ENCODE measurements at regions not wholly inside any gene's neighbourhood (a gene's known extent, or its start where the extent isn't known, plus 50 kb on each side); places are given as distances from the start of the nearest gene placed in this dataset.

DNA sequence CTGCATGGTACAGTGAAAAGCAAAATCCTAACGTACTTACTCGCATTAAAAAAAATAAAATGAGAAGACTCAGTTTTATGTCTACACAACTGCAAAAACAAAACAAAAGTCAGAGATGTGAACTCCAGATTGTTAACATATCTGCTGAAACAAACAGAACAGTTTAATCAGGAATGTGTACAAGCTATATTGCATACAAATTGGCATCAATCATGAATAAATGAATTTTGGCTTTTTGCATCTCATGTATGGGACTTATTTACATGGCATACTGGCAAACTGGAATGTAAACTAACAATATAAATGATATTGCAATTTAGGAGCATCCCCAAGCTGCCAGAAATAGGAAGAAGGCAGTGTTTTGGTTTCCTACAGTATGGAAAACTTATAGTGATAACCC is 79.6 kb upstream of the NSMCE3 start:
- Histone ChIP-seq H2BK12ac (ENCODE audit: low read depth, low read length) (no peak overlapping the region), H4K20me1 (replicated peaks in 1 of 2; ENCODE audit: control insufficient read depth in 1 of 2, insufficient read depth in 2 of 2, low read length in 2 of 2) (no peaks in the 10 kb centered on the region), H2AFZ (ENCODE audit: low read length) (no peak overlapping the region), H3K9me3 (ENCODE audit: insufficient read depth in 2 of 2, low read depth in 1 of 2, low read length in 1 of 2) (no peaks in the 10 kb centered on the region), H3K27me3 (replicated peaks in 1 of 4; ENCODE audit: control insufficient read depth in 3 of 4, extremely low read depth in 1 of 4, insufficient read depth in 3 of 4, low read length in 3 of 4) (peaks cover 0 to 2% (median 0%) of the 10 kb centered on the region in 4 experiments; a peak in 1 of 7 replicates), H3K4me3 (ENCODE audit: extremely low read depth in 1 of 4, insufficient read depth in 2 of 4, low read depth in 3 of 4, low read length in 4 of 4) (no peak overlapping the region), H3K14ac (ENCODE audit: insufficient read length) (no peak overlapping the region), H2AK5ac (ENCODE audit: low read depth, low read length) (no peak overlapping the region), H4K91ac (replicated peaks; ENCODE audit: insufficient read length, low read length) (no peak overlapping the region), H2BK15ac (ENCODE audit: low read length) (no peak overlapping the region), H3K27ac (ENCODE audit: low read depth, low read length) (no peak overlapping the region), H2BK20ac (ENCODE audit: low read length) (no peak overlapping the region), H3K9ac (replicated peaks in 1 of 4; ENCODE audit: extremely low read depth in 1 of 4, low read depth in 3 of 4, low read length in 3 of 4) (no peak overlapping the region), H4K5ac (ENCODE audit: insufficient read length, low read depth, low read length) (no peak overlapping the region), H3K79me1 (ENCODE audit: low read depth, low read length) (no peaks in the 10 kb centered on the region), H3K18ac (ENCODE audit: extremely low read depth, low read length) (no peak overlapping the region), H3K23me2 (ENCODE audit: low read depth, low read length) (no peaks in the 10 kb centered on the region), H3K56ac (replicated peaks; ENCODE audit: insufficient read length, low read depth, low read length) (no peak overlapping the region), H3K4me1 (replicated peaks in 1 of 4; ENCODE audit: control insufficient read depth in 3 of 4, insufficient read depth in 4 of 4, low read length in 3 of 4) (peaks cover 13 to 23% (median 18%) of the 10 kb centered on the region in 4 experiments), H2BK5ac (ENCODE audit: low read depth, low read length) (no peak overlapping the region), H3K23ac (ENCODE audit: insufficient read length) (no peak overlapping the region), H3K79me2 (ENCODE audit: control insufficient read depth in 1 of 2, insufficient read depth in 2 of 2, low read length in 2 of 2) (no peaks in the 10 kb centered on the region), H2BK120ac (replicated peaks; ENCODE audit: low read depth, low read length) (no peak overlapping the region), H3K4ac (replicated peaks; ENCODE audit: insufficient read length, low read depth, low read length) (no peak overlapping the region), H3K4me2 (ENCODE audit: insufficient read depth in 1 of 2, low read depth in 2 of 2, low read length in 2 of 2) (no peak overlapping the region), H3K36me3 (ENCODE audit: control insufficient read depth in 2 of 4, insufficient read depth in 4 of 4, low read length in 3 of 4) (no peaks in the 10 kb centered on the region), H4K8ac (ENCODE audit: extremely low read depth, insufficient read depth, low read length) (no peak overlapping the region)
- ChIA-PET POLR2A (ENCODE audit: partially characterized antibody) (interaction anchor here (0.8 kb wide), 1 partner anchor 20 kb away, joined by 3 read pairs; no protein-coding TSS in a partner anchor), CTCF (ENCODE audit: partially characterized antibody) (interaction anchor here (1.0 to 1.2 kb wide), 2 partner anchors 14 to 246 kb away, joined by 3 read pairs; no protein-coding TSS in a partner anchor)
- DNase-seq (ENCODE audit: low read depth in 1 of 2, low spot score in 2 of 2) (no peak), FAIRE-seq (no peak)
- 90% methylated on average over 2 of the region's 2 CpGs; no CpG with 5 or more reads in 1 of the 2 experiments for WGBS, 2 experiments (ENCODE audit: extremely low coverage in 1 of 2, insufficient coverage in 1 of 2, insufficient read length in 1 of 2, insufficient replicate concordance in 2 of 2, low coverage in 1 of 2, low lambda C conversion rate in 2 of 2, missing lambda C conversion rate in 1 of 2)

Measured in H1 (cell line).